Ramos (cell line): ENCODE measurements at regions not wholly inside any gene's neighbourhood (a gene's known extent, or its start where the extent isn't known, plus 50 kb on each side); places are given as distances from the start of the nearest gene placed in this dataset.
"Not testable (repeated sequence)": the region's sequence is repeated elsewhere in the genome, so short reads cannot be mapped to it uniquely, and the experiment has no call there.

Experiments used
- in situ Hi-C: fragments of 300-500 bp; cut with MboI; formaldehyde crosslinking; loops from one replicate; pipeline ENCODE4 v1.14.3; 2022; ENCODE audit warnings: low sequenced_read_pairs; ENCODE audit not compliant: unreplicated experiment

- in situ Hi-C loops, result no loop called here
Measured at GRCh38 chr20:12825226-12825595, 183.6 kb upstream of the SPTLC3 start.

GRCh38 chr20:12827816-12828385 is 180.9 kb upstream of the SPTLC3 start:
- in situ Hi-C loops, result no loop called here

- in situ Hi-C loops, result no loop called here
Measured at GRCh38 chr20:12829170-12829569, 179.6 kb upstream of the SPTLC3 start.

- in situ Hi-C loops, result no loop called here
Measured at GRCh38 chr20:12833861-12834260, 174.9 kb upstream of the SPTLC3 start.

GRCh38 chr20:12835999-12836398 is 172.8 kb upstream of the SPTLC3 start:
- in situ Hi-C loops, result no loop called here

GRCh38 chr20:12837646-12838045 is 171.1 kb upstream of the SPTLC3 start:
- in situ Hi-C loops, result no loop called here

GRCh38 chr20:12838261-12838866 is 170.4 kb upstream of the SPTLC3 start:
- in situ Hi-C loops, result no loop called here

- in situ Hi-C loops, result no loop called here
Measured at GRCh38 chr20:12847872-12848271, 160.9 kb upstream of the SPTLC3 start.

- in situ Hi-C loops, result no loop called here
Measured at GRCh38 chr20:12849225-12849910, 159.4 kb upstream of the SPTLC3 start.

GRCh38 chr20:12857643-12858042 is 151.1 kb upstream of the SPTLC3 start:
- in situ Hi-C loops, result not testable (repeated sequence)

GRCh38 chr20:12860619-12861247 is 148.0 kb upstream of the SPTLC3 start:
- in situ Hi-C loops, result no loop called here

- in situ Hi-C loops, result no loop called here
Measured at GRCh38 chr20:12869669-12870068, 139.1 kb upstream of the SPTLC3 start.

GRCh38 chr20:12870588-12870987 is 138.2 kb upstream of the SPTLC3 start:
- in situ Hi-C loops, result no loop called here

- in situ Hi-C loops, result no loop called here
Measured at GRCh38 chr20:12874933-12875332, 133.8 kb upstream of the SPTLC3 start.

GRCh38 chr20:12875510-12875909 is 133.3 kb upstream of the SPTLC3 start:
- in situ Hi-C loops, result no loop called here

- in situ Hi-C loops, result no loop called here
Measured at GRCh38 chr20:12882832-12883506, 125.8 kb upstream of the SPTLC3 start.

GRCh38 chr20:12883507-12883885 is 125.3 kb upstream of the SPTLC3 start:
- in situ Hi-C loops, result no loop called here

GRCh38 chr20:12886618-12887363 is 122.0 kb upstream of the SPTLC3 start:
- in situ Hi-C loops, result no loop called here

GRCh38 chr20:12891643-12892042 is 117.1 kb upstream of the SPTLC3 start:
- in situ Hi-C loops, result no loop called here

- in situ Hi-C loops, result no loop called here
Measured at GRCh38 chr20:12893019-12893418, 115.8 kb upstream of the SPTLC3 start.
